DMS153 (cell line): ENCODE measurements at regions not wholly inside any gene's neighbourhood (a gene's known extent, or its start where the extent isn't known, plus 50 kb on each side); places are given as distances from the start of the nearest gene placed in this dataset.
A peak's percentile ranks its signal among the peaks of the same experiment; 100 is the strongest.

ENCODE experiments used
- DNase-seq: peaks from one replicate; lab custom pipeline; 2025; lab: John Stamatoyannopoulos, UW

DNA sequence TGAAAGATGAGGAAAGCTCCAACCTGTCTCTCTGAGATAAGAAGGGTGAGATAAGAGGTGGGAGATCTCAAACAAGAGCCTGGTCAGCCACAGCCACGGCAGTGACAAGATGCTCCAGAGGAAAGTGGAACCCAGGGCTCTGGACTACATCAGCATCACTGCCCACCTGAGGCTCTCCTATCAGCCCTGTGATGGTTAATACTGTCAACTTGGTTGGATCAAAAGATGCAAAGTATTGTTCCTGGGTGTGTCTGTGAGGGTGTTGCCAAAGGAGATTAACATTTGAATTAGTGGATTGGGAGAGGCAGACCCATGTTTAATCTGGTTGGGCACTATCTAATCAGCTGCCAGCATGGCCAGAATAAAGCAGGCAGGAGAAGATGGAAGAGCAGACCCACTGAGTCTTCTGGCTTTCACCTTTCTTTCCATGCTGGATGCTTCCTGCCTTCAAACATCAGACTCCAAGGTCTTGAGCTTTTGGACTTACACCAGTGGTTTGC, 476.6 kb upstream of the NBEA start:
- DNase-seq = no peak

DNA sequence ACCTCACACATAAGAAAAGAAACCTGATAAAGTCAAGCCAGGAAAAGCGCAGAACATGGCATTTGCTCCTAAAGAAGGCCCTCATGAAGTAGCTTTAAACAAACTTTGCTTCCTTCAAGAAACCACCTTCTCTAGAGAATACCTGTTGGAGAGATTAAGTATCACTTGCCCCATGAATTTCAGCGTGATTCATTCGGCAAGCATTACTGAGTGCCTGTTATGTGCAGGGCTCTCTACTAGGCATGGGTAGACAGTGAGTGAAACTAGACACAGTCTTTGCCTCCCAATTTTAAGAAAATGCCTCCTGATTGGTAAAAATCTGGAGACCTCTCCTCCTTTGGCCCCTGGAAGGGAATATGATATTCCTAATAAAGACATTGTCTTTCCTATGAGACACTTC, 475.8 kb upstream of the NBEA start:
- no peak for DNase-seq

DNA sequence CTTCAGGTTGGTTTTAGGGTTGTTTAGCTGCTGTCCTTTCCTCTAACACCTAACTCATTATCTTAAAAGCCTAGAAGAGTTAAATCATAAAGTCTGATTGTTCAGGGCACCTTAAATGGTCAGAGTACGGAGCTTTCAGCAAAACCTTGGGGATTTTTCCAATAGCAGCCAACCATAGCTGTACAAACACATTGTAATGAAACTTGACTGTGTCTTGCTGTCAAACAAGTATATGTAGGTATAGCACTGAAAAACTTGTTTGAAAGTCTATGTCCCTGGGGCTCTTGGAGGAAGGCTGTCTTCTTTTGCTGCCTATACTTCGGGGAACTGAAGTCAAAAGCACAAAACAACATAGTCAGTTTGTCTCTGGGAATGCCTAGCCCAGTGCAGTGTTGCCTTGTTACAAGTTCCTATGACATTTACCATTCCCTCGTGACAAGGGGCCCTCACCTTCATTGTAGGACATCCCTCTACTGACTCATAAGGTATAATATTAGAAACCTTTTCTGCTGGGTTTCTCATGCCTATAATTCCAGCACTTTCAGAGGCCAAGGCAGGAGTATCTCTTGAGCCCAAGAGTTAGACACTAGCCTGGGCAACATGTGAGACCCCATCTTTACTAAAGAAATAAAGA, 474.5 kb upstream of the NBEA start:
- DNase-seq = no peak

DNA sequence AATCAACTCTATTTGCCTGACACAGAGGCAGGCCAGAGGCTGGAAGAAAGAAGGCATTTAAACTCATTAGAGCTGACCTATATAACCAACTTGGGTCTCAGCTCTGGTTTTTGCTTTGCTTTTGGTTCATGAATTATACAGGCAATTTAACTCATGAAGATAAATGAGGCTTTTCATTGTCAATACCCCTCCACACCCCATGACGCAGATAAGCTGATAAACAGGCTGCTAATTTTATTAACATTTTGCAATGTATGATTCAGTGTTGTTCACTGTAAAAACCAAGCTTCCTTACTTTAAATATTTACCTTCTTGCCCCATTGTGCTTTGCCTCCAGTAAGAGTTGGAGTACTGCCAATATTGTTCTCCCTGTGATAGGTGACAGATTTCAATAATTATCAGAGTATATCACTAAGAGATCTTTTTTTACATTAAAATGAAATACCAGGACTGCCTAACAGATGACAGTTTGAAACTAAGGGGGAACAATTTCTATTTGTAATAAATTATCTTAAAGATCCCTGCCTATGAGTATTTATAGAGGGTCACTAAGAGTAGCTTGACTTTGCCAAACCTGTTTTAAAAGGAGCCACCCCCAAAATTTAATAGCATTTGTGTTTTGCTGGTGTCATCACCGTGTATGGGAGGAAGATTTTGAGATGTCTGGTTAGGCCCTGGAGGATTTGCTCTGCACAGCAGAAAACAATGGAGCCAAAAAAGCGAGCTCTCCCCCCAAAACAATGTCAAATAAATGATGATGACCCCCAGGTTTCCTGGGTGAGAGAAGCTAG, 472.7 kb upstream of the NBEA start:
- DNase-seq = peak; percentile 80

DNA sequence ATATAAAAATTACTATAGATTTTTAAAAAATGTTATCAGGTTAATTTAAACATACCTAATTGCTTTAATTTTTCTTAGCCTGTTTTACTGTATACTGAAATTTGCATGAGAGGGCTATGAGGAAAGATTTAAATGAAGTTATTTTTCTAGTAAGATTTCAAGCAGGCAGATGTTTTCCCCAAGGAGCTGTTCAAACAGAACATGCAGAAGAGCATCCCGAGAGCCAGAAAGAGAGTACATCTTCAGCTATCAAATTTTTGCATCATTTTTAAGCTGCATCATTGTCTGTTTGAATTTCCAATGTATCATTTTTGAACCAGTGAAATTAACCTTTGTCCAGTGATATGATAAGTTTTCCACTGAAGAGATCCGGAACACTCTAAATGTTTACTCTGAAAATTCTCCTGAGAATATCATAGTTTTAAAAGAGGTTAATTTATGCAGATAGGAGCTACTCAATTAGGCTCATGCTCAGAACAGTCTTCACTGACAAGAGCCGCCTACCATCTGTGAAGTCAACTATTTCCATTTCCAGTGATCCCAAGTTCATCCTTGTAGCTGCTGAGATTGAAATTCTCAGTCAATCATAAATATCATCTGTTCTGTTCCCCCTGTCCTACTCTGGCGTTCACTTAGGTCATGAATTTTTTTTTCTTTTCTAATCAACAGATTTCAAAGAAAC, 467.7 kb upstream of the NBEA start:
- no peak for DNase-seq

DNA sequence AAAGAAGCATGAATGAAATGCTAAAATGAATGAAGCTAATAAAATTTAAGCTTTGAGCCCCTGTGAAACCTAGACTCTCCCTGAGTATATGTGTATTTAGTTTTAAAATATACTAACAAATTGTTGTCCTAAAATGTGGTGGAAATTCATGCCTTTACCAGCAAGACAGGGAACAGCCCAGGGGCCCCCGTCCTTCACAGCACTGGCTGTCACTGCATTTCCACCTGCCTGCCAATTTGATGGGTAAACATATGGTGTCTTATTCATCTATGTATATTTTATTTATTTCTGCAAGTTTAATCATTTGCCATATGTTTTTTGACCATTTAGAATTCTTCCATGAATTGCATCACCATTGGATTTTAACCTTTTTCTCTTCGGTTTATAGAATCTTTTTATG, 463.7 kb upstream of the NBEA start:
- DNase-seq = no peak

DNA sequence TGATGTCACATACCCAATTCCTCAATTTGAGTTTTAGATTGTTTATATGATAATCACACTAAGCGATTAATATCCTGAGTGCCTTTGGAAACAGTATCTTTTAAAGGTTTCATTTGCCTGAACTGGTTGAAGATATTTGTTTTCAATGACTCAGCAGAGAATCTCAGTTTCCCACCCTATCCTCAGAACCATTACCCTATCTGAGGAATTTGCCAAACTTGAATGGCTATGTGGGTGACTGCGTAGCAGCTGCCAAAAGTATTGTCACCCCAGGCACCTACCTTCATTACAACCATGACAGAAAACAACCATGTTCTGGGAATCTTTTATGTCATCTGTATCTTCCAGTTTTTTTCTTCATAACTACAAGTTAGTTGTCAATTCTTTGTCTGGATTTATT, 440.1 kb upstream of the NBEA start:
- DNase-seq = no peak

DNA sequence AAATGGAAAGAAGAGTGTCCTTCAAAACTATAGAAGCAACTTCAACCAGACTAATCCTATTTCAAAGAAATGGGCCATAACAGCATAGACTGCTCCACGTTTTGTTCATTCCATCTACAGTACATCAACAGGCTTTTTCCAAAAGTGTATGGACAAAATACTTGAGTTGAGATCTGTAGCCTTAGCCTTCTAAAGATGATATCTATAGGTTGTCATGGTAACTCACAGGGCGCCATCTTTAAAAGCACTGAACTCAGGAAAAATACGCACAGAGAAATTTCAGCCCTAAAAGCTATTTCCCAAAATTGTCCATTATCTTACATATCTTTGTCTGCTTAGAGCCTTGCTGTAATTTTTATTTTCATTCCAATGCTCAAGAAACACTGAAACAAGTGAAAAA, 439.4 kb upstream of the NBEA start:
- no peak for DNase-seq

DNA sequence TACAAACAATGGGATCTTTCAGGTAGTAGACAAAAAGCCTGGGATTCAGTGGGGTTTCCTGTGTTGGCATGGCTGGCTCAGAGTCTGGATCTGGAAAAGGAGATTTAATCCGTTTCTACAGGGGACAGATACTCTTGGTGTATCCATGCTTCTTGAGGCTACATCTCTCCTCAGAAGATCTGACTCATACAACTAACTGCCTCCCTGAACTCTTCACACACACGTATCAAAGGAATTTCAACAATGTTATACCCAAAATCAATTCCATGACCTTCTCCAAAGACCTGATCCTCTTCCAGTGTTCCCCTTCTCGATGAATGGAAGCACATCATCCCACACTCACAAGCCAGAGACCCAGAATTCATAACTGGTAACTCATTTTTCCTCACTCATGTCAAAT, 435.3 kb upstream of the NBEA start:
- no peak for DNase-seq

DNA sequence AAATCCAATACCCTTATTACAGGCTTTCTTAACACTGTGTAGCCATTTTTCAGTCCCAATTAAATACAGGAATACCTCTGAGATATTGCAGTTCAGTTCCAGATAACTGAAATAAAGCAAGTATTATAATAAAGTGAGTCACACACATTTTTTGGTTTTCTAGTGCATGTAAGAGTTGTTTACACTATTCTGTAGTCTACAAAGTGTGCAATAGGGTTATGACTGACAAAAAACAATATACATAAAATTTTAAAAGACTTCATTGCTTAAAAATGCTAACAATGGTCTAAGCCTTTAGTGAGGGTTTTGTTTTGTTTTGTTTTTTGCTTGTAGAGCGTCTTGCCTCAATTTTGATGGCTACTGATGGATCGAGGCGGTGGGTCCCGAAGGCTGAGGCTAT, 434.4 kb upstream of the NBEA start:
- no peak for DNase-seq

DNA sequence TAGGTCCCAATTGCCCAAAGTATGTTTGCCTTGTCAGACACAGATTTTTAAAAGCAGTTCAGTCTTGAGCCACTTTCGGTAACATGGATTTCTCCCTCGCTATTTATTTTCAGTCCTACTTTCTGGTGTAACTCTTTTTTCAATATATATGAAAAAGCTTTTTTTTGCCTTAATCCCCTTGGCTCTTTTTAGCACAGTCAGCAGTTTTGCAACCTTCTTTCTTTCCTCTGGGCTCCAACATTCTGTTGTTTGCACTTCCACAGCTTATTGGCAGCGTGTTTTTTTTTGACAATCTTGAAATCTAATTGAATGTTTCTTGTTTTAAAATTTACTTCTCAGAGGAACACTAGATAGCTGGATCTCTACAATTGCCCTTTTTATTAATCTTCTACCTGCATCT, 429.3 kb upstream of the NBEA start:
- DNase-seq = no peak

DNA sequence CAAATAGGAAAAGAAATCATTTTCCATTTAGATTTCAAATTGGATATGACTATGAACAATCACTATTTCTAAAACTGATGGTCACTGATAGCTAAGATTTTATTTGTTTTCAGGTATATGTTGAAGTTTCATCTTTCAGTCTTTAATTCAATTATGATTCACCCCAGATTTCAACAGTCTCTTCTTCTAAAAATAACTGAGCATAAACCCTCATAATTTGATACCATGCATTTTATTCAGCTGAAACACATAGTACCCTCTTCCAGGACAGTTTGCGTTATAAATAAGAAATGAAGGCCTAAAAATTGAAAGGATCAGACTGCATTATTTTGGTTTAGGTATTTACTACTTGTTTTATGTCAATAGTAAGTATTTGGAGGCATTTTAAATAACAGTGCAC, 428.5 kb upstream of the NBEA start:
- no peak for DNase-seq

DNA sequence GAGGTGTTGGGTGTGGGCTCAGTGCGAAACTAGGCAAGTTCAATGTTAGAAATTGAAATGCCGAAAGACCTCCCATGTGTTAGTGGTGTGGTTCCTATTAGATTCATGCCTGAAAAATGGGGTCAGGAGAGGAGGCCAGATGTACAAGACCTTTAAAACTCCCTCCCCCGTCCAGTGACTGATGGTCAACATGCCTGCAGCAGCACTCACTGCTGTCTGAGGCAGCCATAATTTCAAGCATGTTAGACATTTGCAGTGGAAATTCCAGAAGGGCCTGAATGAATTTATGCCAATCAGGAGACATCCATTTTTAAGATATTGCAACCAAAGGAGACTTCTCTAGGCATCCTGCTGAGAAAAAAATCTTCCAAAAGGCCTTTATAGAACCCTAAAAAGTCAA, 426.9 kb upstream of the NBEA start:
- no peak for DNase-seq

DNA sequence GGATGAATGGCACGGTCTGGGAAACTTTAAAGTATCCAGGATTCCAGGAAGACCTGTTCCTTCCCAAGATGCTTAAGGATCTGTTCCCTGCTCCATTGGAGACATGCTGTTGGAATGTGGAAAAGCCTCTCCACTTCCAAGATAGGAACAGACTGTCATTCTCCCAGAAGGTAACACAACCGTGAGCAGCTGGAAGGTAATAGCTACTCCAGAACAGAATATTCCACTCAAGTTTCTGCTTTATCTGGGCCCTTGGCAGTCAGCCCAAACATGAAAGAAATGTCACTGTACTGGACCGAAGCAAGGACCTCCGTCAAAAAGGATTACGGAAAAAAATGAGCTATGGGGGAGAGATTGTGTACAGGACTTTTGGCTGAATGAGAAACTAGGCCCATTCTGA, 420.9 kb upstream of the NBEA start:
- DNase-seq = no peak

DNA sequence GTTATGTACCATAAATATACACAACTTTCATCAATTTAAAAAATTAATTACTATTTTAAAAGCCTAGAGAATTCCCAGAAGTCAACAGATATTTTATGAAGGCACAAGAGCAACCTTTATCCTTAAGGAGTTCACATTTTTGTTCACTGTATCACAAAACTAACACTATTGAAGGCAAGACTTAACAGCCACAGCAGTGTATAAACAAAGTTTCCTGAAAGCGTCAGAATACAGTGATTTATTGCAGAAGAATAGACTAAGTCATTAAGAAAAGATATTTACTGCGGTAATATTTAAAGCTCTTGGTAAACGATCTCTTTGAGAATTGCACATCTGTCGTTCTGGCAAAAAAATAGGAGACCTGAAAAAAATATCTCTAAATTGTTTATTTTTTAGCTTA, 419.3 kb upstream of the NBEA start:
- DNase-seq = no peak

DNA sequence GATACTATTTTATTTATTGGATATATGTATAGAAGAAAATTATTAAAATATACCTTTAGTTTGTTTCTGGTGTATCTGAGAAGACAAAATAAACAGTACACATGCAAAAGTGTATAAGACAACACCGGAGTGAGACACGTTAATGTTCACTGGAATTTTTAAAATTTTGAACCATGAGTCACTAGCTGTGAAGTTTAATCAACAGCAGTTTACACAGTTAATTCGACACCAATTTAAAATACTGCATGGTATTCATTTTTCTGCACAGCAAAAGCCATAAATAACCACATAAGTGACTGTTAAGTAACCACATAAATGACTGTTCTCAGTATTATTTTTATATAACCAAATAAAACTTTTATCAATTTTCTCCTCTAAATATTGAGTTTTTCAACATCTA, 418.7 kb upstream of the NBEA start:
- no peak for DNase-seq

DNA sequence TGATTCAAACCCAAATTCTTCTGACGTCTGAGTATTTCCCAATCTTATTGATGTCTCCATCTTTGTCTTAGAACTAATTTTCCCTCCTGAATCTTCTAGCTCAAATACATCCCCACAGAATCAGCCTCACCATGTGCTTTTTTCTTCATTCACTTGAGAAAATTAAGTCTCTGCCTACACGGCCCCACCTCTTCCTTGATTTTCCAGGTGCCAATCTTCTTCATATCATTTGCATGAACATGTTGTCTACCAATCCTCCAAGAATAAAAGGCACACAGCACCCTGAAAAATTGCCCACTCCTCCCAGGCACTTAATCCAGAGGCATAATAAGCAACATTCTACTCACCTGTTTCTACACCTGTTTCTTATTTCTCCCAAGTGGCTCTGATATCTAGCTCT, 408.1 kb upstream of the NBEA start:
- DNase-seq = no peak

DNA sequence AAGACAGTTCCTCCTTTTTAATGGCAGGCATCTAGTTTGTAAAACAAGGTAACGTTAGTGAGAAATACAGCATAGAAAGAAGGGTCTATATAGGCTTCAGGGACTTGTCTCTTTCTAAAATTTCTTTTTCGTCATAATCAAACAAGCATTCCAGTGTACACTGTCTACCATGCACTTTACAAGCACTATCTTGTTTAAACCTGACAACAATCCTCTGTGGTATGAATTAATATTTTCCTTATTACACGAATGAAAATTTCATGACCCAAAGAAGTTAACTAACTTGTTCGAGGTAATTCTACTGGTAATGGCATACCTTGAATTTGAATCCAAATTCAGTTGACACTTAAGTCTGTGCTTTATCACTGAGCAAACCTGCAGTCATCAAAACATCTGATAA, 399.7 kb upstream of the NBEA start:
- DNase-seq = no peak

DNA sequence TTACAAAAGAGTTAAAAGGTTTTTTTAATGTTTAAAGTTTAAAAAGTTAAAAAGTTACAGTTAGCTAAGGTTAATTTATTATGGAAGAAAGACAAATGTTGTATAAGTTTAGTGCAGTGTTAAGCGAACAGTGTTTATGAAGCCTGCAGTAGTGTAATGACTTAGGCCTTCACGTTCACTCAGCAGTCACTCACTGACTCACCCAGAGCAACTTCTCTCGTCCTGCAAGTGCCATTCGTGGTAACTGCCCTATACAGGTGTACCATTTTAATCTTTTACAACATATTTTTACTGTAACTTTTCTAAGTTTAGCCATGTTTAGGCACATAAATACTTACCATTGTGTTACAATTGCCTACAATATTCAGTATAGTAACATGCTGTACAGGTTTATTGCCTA, 398.2 kb upstream of the NBEA start:
- DNase-seq = no peak

DNA sequence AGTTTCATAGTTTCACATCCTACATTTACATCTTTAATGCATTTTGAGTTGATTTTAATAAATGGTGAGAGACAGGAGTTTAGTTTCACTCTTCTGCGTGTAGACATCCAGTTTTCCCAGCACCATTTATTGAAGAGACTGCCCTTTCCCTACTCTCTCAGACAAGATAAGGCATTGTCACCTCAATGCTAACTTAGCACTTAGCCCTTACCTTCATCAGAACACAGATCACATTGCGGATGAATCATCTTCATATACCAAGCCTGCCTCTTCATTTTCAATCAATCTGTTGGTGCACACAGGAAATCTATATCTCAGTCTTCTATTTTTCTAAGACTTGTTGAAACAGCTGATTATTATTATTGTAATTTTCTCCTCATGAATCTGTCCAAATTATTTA, 396.6 kb upstream of the NBEA start:
- DNase-seq = no peak

DNA sequence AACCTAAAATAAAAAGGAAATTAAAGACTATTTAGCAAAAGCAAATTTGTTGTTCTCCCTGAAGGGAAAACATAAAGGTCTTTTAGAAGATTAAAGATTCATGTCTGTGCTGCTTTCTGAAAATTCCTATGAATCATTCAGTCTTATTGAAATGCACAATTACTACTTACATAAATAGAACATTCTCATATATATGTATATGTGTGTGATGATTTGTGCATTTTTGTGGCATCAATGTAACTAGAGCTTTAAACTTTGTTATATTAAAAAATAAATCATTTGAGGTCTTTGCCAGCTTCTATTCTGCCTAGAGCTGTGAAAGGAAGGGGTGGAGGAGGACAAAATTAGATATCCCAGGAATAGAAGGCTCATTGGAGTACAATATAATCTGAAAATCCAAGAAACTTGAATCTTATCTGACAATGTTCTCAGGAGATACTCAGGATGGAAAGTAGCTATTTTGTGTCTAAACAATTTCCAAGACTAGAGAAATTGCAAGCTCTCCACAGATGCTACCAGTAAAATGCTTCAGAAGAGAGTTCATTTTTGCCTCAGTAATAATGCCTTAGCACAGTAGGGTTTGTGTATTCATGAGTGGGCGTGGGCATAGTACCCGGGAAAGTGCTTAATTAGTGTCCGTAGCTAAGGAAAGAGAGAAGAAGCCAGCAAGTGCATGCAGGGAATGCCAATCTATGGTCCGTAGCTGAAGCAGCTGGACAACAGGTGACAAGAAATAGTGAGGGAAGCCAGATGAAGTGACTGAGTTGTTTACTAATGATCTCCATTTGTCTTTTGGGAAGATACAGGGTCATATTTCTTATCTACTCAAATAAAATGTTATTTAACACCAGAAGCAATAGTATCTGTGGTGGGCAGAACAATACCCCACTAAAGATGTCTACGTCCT, 395.5 kb upstream of the NBEA start:
- no peak for DNase-seq

DNA sequence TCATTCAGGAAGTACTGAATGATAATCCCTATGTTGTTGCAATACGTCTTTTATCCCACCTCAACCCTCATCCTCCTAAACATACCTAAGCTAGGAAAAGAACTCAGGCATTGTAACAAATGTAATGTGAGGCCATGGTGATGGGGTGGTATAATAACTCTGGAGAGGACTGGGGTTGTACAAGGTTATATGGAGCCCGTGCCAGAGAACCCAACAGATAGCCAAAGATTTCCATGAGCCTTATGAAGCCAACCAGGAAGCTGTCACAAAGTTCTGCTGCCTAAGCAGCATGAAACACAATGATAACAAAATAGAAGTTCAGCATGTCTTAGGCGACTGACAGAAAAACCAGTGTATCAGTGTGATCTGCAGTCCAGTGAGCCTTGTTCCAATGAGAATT, 394.1 kb upstream of the NBEA start:
- DNase-seq = no peak
